ENCODE measurements at regions not wholly inside any gene's neighbourhood (a gene's known extent, or its start where the extent isn't known, plus 50 kb on each side); places are given as distances from the start of the nearest gene placed in this dataset.

DNA sequence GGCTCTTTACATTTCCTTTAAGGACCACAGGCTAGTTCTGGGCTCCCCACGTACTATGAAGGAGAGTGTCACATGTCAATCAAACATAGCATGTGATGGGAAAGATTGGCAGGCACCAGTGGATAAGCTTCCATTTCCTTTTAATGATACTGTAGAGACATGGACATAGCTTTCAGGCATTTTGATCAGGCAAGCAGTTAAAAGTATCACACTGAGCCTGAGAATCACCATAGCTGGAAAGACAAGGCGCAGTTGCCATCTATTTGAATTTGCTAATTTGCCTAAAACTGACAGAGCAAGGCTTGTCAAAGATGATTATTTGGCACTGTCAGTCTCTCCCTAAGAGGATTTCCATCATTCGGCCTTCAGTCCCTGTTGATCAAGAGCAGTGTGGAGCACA, 263.4 kb upstream of the TAC1 start:
- TF ChIP-seq, protein P1, sequence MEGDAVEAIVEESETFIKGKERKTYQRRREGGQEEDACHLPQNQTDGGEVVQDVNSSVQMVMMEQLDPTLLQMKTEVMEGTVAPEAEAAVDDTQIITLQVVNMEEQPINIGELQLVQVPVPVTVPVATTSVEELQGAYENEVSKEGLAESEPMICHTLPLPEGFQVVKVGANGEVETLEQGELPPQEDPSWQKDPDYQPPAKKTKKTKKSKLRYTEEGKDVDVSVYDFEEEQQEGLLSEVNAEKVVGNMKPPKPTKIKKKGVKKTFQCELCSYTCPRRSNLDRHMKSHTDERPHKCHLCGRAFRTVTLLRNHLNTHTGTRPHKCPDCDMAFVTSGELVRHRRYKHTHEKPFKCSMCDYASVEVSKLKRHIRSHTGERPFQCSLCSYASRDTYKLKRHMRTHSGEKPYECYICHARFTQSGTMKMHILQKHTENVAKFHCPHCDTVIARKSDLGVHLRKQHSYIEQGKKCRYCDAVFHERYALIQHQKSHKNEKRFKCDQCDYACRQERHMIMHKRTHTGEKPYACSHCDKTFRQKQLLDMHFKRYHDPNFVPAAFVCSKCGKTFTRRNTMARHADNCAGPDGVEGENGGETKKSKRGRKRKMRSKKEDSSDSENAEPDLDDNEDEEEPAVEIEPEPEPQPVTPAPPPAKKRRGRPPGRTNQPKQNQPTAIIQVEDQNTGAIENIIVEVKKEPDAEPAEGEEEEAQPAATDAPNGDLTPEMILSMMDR (IDR thresholded peaks at IDR 0.05; ENCODE audit: insufficient read depth, low read depth, low read length): no peak
- TF ChIP-seq EZH2 (IDR thresholded peaks at IDR 0.05; ENCODE audit: insufficient read depth, low read length): no peak

Data from astrocyte (in vitro differentiated cells and primary cell).